Epithelial cell of esophagus (primary cell): ENCODE measurements at regions not wholly inside any gene's neighbourhood (a gene's known extent, or its start where the extent isn't known, plus 50 kb on each side); places are given as distances from the start of the nearest gene placed in this dataset.

Experiments used
- DNase-seq: peaks from one replicate; pipeline ENCODE4 v3.0.0; 2010; ENCODE audit warnings: low read depth
- H3K4me3 ChIP-seq: 2 replicates; pipeline ENCODE4 v1.5.1; 2011; ENCODE audit warnings: mild to moderate bottlenecking, low read length, control low read depth
- CTCF ChIP-seq: IDR thresholded peaks from 2 replicates; pipeline ENCODE4 v1.5.1; 2011; ENCODE audit warnings: low read depth, mild to moderate bottlenecking, low read length, control low read depth, inconsistent platforms; ENCODE audit not compliant: insufficient read depth; ENCODE audit errors: missing control alignments

GRCh38 chr4:86496094-86497080, 97.7 kb upstream of the PTPN13 start:
- TF ChIP-seq CTCF, result peak; percentile 94
- H3K4me3 ChIP-seq, result no peak overlapping the region
- peak; percentile 87 for DNase-seq

GRCh38 chr4:86497131-86497530, 97.0 kb upstream of the PTPN13 start:
- DNase-seq, result peak; percentile 52
- TF ChIP-seq CTCF, result no peak
- no peak overlapping the region for H3K4me3 ChIP-seq

GRCh38 chr4:86497980-86498862, 95.9 kb upstream of the PTPN13 start:
- H3K4me3 ChIP-seq, result no peak overlapping the region
- peak; percentile 81 for TF ChIP-seq CTCF
- DNase-seq, result peak; percentile 67

DNA sequence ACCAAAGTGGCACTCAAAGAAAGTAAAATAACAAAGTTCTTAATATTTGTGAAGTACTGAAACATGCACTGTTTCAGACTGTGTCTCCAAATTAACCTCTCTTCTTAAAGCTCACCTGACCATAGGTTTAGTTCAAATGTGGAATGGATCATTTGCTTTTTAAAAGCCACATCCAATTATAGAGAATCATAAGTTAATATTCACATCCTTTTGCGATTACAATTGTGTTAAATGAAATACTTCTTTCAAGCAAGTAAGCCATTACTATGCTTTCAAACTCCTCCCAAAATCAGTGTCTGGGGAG, 95.3 kb upstream of the PTPN13 start:
- no peak for DNase-seq
- TF ChIP-seq CTCF, result no peak

GRCh38 chr4:86500527-86500926, 93.6 kb upstream of the PTPN13 start:
- no peak overlapping the region for H3K4me3 ChIP-seq
- TF ChIP-seq CTCF, result no peak
- peak; percentile 44 for DNase-seq

More for the DNA sequence above, 95.3 kb upstream of the PTPN13 start:
- no peak overlapping the region for H3K4me3 ChIP-seq

DNA sequence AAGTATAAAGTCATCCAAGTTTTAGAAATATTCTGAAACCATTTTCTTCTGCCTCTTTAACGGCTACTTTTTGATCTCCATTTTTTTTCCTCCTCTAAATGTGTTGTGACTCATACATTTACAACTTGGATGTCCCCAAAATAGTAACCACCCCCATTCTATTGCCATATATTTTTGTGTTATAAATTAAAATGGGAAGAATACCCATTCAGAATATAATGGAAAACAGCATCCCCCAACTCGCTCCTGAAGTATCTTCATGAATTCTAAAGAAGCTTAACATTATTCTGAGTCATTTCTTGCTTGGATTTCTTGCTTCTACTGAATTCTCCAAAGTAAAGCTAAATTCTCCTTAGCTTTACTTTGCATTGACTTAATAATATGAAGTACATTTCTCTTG, 92.0 kb upstream of the PTPN13 start:
- H3K4me3 ChIP-seq, result no peak overlapping the region
- TF ChIP-seq CTCF, result no peak
- DNase-seq, result no peak
